ENCODE measurements at regions not wholly inside any gene's neighbourhood (a gene's known extent, or its start where the extent isn't known, plus 50 kb on each side); places are given as distances from the start of the nearest gene placed in this dataset.
"Not testable (repeated sequence)": the region's sequence is repeated elsewhere in the genome, so short reads cannot be mapped to it uniquely, and the experiment has no call there.

DNA sequence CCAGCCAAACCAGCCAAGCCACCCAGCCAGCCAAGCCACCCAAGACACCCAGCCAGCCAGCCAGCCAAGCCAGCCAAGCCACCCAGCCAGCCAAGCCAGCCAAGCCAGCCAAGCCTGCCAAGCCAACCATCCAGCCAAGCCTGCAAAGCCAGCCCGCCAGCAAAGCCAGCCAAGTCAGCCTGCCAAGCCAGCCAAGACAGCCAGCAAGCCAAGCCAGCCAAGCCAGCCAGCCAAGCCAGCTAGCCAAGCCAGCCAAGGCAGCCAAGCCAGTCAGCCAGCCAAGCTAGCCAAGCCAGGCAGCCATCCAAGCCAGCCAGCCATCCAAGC, 331.7 kb upstream of the PLGLB2 start:
- not testable (repeated sequence) for H3K27me3 ChIP-seq (ENCODE audit: insufficient read depth, low read length); H2AFZ ChIP-seq (ENCODE audit: low read length); H3K27ac ChIP-seq (ENCODE audit: low read depth, low read length, poor library complexity, severe bottlenecking); H3K9me2 ChIP-seq (ENCODE audit: low read depth, low read length); H3K9me3 ChIP-seq (ENCODE audit: low read length); H3K4me2 ChIP-seq (ENCODE audit: low read length); H3K9ac ChIP-seq (ENCODE audit: low read length); H3K4me3 ChIP-seq (ENCODE audit: low read depth, low read length, poor library complexity, severe bottlenecking); H3K4me1 ChIP-seq (ENCODE audit: insufficient read depth, low read length, severe bottlenecking); H3K36me3 ChIP-seq (ENCODE audit: insufficient read depth, low read length); H4K20me1 ChIP-seq (ENCODE audit: insufficient read depth, low read length); H3F3A ChIP-seq (ENCODE audit: insufficient read depth, low read length); H3K79me2 ChIP-seq (ENCODE audit: insufficient read depth, low read length)

DNA sequence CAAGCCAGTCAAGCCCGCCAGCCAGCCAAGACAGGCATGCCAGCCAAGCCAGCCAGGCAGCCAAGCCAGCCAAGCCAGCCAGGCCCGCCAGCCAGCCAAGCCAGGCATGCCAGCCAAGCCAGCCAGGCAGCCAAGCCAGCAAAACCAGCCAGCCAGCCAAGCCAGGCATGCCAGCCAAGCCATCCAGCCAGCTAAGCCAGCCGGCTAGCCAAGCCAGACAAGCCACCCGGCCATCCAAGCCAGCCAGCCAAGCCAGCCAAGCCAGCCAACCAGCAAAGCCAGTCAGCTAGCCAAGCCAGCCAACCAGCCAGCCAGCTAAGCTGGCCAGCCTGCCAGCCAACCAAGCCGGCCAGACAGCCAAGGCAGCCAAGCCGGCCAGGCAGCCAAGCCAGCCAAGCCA, 330.7 kb upstream of the PLGLB2 start:
- not testable (repeated sequence) for H2AFZ ChIP-seq (ENCODE audit: low read length); H3K4me3 ChIP-seq (ENCODE audit: low read depth, low read length, poor library complexity, severe bottlenecking); H3K4me2 ChIP-seq (ENCODE audit: low read length); H3K9me2 ChIP-seq (ENCODE audit: low read depth, low read length); H3K27me3 ChIP-seq (ENCODE audit: insufficient read depth, low read length); H3K4me1 ChIP-seq (ENCODE audit: insufficient read depth, low read length, severe bottlenecking); H3K27ac ChIP-seq (ENCODE audit: low read depth, low read length, poor library complexity, severe bottlenecking); H3K79me2 ChIP-seq (ENCODE audit: insufficient read depth, low read length); H3K9ac ChIP-seq (ENCODE audit: low read length); H3K9me3 ChIP-seq (ENCODE audit: low read length); H4K20me1 ChIP-seq (ENCODE audit: insufficient read depth, low read length); H3F3A ChIP-seq (ENCODE audit: insufficient read depth, low read length); H3K36me3 ChIP-seq (ENCODE audit: insufficient read depth, low read length)

DNA sequence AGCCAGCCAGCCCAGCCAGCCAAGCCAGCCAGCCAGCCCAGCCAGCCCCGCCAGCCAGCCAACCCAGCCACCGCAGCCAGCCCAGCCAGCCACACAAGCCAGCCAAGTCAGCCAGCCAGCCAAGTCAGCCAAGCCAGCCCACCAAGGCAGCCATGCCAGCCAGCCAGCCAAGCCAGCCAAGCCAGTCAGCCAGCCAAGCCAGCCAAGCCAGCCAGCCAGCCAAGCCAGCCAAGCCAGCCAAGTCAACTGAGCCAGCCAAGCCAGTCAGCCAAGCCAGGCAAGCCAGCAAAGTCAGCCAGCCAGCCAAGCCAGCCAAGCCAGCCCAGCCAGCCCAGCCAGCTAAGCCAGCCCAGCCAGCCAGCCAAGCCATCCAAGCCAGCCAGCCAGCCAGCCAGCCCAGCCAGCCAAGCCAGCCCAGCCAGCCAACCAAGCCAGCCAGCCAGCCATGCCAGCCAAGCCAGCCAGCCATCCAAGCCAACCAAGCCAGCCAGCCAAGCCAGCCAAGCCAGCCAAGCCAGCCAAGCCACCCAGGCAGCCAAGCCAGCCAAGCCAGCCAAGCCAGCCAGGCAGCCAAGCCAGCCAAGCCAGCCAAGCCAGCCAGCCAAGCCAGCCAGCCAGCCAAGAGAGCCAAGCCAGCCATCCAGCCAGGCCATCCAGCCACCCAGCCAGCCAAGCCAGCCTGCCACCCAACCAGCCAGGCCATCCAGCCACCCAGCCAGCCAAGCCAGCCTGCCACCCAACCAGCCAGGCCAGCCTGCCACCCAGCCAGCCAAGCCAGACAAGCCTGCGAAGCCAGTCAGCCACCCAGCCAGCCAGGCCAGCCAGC, 329.9 kb upstream of the PLGLB2 start:
- not testable (repeated sequence) for H2AFZ ChIP-seq (ENCODE audit: low read length); H3K4me1 ChIP-seq (ENCODE audit: insufficient read depth, low read length, severe bottlenecking); H3K27me3 ChIP-seq (ENCODE audit: insufficient read depth, low read length); H3K9ac ChIP-seq (ENCODE audit: low read length); H3K27ac ChIP-seq (ENCODE audit: low read depth, low read length, poor library complexity, severe bottlenecking); H3K4me2 ChIP-seq (ENCODE audit: low read length); H3K9me3 ChIP-seq (ENCODE audit: low read length); H4K20me1 ChIP-seq (ENCODE audit: insufficient read depth, low read length); H3K36me3 ChIP-seq (ENCODE audit: insufficient read depth, low read length); H3K79me2 ChIP-seq (ENCODE audit: insufficient read depth, low read length); H3K4me3 ChIP-seq (ENCODE audit: low read depth, low read length, poor library complexity, severe bottlenecking); H3K9me2 ChIP-seq (ENCODE audit: low read depth, low read length); H3F3A ChIP-seq (ENCODE audit: insufficient read depth, low read length)

DNA sequence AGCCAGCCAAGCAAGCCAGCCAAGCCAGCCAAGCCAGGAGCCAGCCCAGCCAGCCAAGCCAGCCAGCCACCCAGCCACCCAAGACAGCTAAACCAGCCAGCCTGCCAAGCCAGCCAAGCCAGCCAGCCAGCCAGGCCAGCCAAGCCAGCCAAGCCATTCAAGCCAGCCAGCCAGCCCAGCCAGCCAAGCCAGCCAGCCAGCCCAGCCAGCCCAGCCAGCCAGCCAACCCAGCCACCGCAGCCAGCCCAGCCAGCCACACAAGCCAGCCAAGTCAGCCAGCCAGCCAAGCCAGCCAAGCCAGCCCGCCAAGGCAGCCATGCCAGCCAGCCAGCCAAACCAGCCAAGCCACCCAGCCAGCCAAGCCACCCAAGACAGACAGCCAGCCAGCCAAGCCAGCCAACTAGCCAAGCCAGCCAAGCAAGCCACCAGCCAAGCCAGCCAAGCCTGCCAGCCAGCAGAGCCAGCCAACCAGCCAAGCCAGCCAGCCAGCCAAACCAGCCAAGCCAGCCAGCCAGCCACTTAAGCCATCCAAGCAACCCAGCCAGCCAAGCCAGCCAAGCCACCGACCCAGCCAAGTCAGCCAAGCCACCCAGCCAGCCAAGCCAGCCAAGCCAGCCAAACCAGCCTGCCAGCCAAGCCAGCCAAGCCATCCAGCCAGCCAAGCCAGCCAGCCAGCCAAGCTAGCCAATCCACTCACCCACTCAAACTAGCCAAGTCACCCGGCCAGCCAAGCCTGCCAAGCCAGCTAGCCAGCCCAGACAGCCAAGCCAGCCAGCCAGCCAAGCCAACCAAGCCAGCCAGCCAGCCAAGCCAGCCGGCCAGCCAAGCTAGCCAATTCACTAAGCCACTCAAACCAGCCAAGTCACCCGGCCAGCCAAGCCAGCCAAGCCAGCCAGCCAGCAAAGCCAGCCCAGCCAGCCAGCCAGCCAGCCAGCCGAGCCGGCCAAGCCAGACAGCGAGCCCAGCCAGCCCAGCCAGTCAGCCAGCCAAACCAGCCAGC, 328.8 kb upstream of the PLGLB2 start:
- not testable (repeated sequence) for H3K36me3 ChIP-seq (ENCODE audit: insufficient read depth, low read length); H3F3A ChIP-seq (ENCODE audit: insufficient read depth, low read length); H3K9me2 ChIP-seq (ENCODE audit: low read depth, low read length)

DNA sequence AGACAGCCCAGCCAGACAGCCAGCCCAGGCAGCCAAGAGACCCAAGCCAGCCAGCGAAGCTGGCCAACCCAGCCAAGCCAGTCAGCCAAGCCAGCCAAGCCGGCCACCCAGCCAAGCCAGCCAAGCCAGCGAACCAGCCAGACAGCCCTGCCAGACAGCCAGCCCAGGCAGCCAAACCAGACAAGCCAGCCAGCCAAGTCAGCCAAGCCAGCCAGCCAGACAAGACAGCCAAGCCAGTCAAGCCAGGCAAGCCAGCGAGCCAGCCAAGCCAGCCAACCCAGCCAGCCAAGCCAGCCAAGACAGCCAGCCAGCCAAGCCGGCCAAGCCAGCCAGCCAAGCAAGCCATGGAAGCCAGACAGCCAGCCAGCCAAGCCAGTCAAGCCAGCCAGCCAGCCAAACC, 327.9 kb upstream of the PLGLB2 start:
- H3K79me2 ChIP-seq (ENCODE audit: insufficient read depth, low read length); H2AFZ ChIP-seq (ENCODE audit: low read length); H3K27me3 ChIP-seq (ENCODE audit: insufficient read depth, low read length); H3K27ac ChIP-seq (ENCODE audit: low read depth, low read length, poor library complexity, severe bottlenecking); H3K4me1 ChIP-seq (ENCODE audit: insufficient read depth, low read length, severe bottlenecking); H3F3A ChIP-seq (ENCODE audit: insufficient read depth, low read length); H3K4me2 ChIP-seq (ENCODE audit: low read length); H3K9me2 ChIP-seq (ENCODE audit: low read depth, low read length); H3K9ac ChIP-seq (ENCODE audit: low read length); H3K36me3 ChIP-seq (ENCODE audit: insufficient read depth, low read length); H4K20me1 ChIP-seq (ENCODE audit: insufficient read depth, low read length); H3K4me3 ChIP-seq (ENCODE audit: low read depth, low read length, poor library complexity, severe bottlenecking); H3K9me3 ChIP-seq (ENCODE audit: low read length): not testable (repeated sequence)

More for the DNA sequence above, 328.8 kb upstream of the PLGLB2 start:
- H3K9ac ChIP-seq (ENCODE audit: low read length); H3K79me2 ChIP-seq (ENCODE audit: insufficient read depth, low read length); H3K27ac ChIP-seq (ENCODE audit: low read depth, low read length, poor library complexity, severe bottlenecking); H3K4me3 ChIP-seq (ENCODE audit: low read depth, low read length, poor library complexity, severe bottlenecking); H3K27me3 ChIP-seq (ENCODE audit: insufficient read depth, low read length); H2AFZ ChIP-seq (ENCODE audit: low read length); H3K4me1 ChIP-seq (ENCODE audit: insufficient read depth, low read length, severe bottlenecking); H3K4me2 ChIP-seq (ENCODE audit: low read length); H4K20me1 ChIP-seq (ENCODE audit: insufficient read depth, low read length); H3K9me3 ChIP-seq (ENCODE audit: low read length): not testable (repeated sequence)

DNA sequence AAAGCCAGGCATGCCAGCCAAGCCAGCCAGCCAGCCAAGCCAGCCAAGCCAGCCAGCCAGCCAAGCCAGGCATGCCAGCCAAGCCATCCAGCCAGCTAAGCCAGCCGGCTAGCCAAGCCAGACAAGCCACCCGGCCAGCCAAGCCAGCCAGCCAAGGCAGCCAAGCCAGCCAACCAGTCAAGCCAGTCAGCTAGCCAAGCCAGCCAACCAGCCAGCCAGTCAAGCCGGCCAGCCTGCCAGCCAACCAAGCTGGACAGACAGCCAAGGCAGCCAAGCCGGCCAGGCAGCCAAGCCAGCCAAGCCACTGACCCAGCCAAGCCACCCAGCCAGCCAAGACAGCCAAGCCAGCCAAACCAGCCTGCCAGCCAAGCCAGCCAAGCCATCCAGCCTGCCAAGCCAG, 326.9 kb upstream of the PLGLB2 start:
- not testable (repeated sequence) for H3K9me3 ChIP-seq (ENCODE audit: low read length); H3K9ac ChIP-seq (ENCODE audit: low read length); H2AFZ ChIP-seq (ENCODE audit: low read length); H3K36me3 ChIP-seq (ENCODE audit: insufficient read depth, low read length); H3K9me2 ChIP-seq (ENCODE audit: low read depth, low read length); H3K4me2 ChIP-seq (ENCODE audit: low read length); H4K20me1 ChIP-seq (ENCODE audit: insufficient read depth, low read length); H3K79me2 ChIP-seq (ENCODE audit: insufficient read depth, low read length); H3K4me3 ChIP-seq (ENCODE audit: low read depth, low read length, poor library complexity, severe bottlenecking); H3F3A ChIP-seq (ENCODE audit: insufficient read depth, low read length); H3K27me3 ChIP-seq (ENCODE audit: insufficient read depth, low read length); H3K4me1 ChIP-seq (ENCODE audit: insufficient read depth, low read length, severe bottlenecking); H3K27ac ChIP-seq (ENCODE audit: low read depth, low read length, poor library complexity, severe bottlenecking)

DNA sequence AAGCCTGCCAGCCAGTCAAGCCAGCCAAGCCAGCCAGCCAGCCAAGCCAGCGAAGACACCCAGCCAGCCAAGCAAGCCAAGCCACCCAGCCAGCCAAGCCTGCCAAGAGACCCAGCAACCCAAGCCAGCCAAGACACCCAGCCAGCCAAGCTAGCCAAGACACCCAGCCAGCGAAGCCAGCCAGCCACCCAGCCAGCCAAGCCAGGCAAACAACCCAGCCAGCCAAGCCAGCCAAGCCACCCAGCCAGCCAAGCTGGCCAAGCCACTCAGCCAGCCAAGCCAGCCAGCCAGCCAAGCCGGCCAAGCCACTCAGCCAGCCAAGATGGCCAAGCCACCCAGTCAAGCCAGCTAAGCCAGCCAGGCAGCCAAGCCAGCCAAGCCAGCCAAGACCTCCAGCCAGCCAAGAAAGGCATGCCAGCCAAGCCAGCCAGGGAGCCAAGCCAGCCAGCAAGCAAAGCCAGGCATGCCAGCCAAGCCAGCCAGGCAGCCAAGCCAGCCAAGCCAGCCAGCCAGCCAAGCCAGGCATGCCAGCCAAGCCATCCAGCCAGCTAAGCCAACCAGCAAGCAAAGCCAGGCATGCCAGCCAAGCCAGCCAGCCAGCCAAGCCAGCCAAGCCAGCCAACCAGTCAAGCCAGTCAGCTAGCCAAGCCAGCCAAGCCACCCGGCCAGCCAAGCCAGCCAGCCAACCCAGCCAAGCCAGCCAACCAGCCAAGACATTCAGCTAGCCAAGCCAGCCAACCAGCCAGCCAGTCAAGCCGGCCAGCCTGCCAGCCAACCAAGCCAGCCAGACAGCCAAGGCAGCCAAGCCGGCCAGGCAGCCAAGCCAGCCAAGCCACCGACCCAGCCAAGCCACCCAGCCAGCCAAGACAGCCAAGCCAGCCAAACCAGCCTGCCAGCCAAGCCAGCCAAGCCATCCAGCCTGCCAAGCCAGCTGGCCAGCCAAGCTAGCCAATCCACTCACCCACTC, 323.8 kb upstream of the PLGLB2 start:
- not testable (repeated sequence) for H3K79me2 ChIP-seq (ENCODE audit: insufficient read depth, low read length); H3K27ac ChIP-seq (ENCODE audit: low read depth, low read length, poor library complexity, severe bottlenecking); H2AFZ ChIP-seq (ENCODE audit: low read length); H3K27me3 ChIP-seq (ENCODE audit: insufficient read depth, low read length); H3K9me3 ChIP-seq (ENCODE audit: low read length); H3K9ac ChIP-seq (ENCODE audit: low read length); H3K9me2 ChIP-seq (ENCODE audit: low read depth, low read length); H4K20me1 ChIP-seq (ENCODE audit: insufficient read depth, low read length); H3F3A ChIP-seq (ENCODE audit: insufficient read depth, low read length); H3K36me3 ChIP-seq (ENCODE audit: insufficient read depth, low read length); H3K4me1 ChIP-seq (ENCODE audit: insufficient read depth, low read length, severe bottlenecking); H3K4me2 ChIP-seq (ENCODE audit: low read length); H3K4me3 ChIP-seq (ENCODE audit: low read depth, low read length, poor library complexity, severe bottlenecking)
